IPS-NIHi7 (cell line): ENCODE measurements at regions not wholly inside any gene's neighbourhood (a gene's known extent, or its start where the extent isn't known, plus 50 kb on each side); places are given as distances from the start of the nearest gene placed in this dataset.

Experiments
- DNase-seq: peaks from one replicate; pipeline ENCODE4 v3.0.0; 2012; ENCODE audit warnings: mixed read lengths; ENCODE audit errors: extremely low spot score

DNA sequence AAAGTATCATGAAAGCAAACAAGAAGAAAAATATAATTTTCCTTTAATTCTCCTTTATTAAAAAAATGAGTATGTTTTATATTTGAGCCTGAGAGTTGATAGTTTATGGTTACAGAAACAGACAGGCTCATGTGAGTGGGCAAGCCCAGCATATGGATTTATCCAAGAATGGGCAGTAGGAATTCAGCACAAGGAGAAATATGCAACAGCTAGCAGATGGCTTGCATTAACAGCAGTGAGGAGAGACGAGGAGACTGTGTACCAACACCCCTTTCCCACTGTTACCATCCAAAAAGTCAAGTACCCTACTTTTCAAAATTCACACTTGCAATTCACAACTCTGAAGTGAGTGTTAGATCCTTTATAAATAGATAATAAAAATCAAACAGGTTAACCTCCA, 1760.2 kb upstream of the TENM3 start:
- DNase-seq = no peak

DNA sequence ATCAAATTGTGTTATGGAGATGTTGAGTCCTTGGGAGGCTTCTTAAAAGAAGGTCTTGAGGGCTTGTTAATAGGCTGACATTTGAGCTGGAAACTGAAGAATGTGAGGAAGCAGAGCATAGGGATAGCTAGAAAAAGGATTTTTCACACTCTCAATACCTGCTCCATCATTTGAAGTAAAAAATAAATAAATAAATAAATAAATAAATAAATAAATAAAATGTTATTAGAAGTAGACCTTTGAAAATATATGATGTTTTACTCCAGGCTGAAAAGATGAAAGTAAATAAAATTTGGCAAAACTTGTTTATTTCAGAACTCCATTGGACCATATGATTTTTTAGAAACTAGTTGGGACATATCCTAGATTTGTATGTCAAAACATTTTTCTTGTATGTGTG, 1757.8 kb upstream of the TENM3 start:
- no peak for DNase-seq

DNA sequence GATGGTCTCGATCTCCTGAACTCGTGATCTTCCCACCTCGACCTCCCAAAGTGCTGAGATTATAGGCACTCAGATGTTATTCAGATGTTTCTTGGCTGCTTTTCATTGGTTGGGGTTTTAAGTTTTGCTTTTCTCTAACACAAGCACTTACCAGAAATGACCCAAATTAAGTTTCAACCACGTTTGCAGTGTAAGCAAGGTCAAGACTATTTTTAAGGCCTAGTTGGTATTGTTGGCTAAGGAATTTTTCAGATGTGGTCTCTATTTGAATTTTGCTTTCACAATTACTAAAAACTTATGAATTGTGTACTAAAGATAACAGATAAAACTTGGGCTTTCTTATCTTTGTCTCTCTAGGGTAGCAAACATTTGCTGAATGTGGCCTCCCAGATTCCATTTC, 1756.9 kb upstream of the TENM3 start:
- no peak for DNase-seq

DNA sequence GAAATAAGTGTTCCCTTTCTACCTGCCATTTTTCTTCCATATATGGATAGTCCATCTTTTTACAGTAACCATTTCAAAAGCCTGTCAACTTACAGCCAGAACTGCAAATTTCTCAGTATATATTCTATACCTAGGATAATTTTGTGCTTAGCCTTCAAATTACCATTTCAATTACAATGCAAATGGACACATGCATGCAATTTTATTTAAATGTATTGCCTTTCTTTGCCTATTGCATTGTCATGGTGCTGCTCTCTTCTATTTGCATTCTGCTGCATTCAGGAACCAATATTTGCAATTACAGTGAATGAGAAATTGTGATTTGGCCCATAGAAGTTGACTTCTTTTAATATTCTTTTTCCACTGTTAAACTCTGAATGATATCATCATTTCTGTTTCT, 1753.4 kb upstream of the TENM3 start:
- DNase-seq = no peak

DNA sequence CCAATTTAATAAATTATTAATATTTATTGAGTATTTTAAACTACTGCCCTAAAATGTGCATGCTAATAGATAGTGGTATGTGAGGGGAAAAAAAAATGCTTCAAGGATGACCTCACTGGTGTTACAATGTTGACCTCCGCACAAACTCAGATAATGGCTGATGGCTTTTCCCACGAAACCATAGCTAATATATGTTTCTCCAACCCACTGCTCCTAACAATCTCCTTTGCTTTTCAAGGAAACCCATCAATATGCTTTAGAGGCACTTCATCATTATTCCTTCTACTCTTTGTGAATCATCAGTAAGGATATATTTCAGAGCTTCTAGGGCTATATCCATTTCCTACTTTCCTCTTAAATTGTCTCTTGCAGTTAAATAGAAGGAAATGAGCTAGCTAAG, 1752.0 kb upstream of the TENM3 start:
- no peak for DNase-seq

DNA sequence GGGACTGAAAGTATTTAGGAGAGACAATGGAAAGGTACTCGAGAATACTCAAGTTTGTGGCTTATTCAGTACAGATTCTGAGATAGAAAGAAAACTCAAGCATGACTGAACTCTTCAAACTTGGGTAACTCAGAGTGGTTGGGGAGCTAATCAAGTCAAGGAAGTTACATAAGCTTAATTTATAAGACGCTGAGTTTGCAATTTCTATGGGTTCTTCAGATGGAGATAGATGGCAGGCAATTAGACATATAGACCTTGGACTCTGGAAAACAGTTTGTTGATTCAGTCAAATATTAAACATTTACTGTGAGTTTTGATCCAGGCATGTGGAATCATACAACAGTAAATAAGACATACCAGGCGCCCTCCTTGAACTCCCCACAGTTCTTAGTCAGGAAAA, 1749.9 kb upstream of the TENM3 start:
- DNase-seq = no peak

DNA sequence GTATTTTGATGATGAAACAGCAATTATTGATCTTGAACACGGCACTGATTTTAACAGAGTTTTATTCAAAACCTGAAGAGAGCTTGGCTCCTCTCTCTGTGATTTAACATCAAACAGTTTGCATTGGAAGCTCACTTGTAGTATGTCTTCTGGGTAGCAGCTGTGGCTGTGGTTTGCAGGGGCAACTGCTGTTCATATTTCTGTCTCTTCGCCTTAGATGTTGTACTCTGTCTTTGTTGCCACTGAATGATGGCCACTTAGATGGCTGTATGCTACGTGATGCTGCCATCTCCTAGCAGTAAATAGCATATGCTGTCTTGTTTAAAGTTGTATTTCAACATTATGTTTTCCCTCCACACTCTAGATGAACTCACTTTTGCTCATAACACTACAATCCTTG, 1743.0 kb upstream of the TENM3 start:
- no peak for DNase-seq

DNA sequence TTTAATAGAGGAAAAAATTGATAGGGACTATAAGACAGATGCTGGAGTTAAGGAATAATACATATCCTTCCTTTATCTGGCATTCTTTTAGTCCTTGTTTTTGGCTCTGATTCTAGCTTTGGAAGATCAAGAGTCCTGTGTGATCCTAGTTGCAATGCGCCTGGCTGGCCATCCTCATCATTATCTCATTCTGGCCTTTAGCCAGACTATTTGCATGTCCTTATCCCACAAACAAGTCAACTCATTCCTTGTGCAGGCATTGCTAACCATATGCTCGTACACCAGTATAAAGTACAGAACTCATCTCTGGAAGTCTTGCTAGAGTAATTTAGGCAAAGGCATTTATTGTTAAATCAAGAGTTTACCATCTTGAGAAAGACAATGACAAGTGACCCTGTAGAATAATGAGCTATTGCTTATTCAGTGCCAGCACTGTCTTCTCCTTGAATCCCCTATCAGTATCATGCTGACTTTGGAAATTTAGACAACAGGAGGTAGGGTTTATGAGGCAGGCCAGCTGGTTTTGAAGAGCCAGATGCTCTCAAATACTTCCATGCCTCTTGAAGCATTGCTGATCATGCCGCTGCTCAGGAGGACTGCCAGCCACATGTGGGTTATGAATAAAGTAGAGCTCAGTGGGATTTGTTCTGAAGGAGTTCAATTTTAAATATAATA, 1730.3 kb upstream of the TENM3 start:
- no peak for DNase-seq

DNA sequence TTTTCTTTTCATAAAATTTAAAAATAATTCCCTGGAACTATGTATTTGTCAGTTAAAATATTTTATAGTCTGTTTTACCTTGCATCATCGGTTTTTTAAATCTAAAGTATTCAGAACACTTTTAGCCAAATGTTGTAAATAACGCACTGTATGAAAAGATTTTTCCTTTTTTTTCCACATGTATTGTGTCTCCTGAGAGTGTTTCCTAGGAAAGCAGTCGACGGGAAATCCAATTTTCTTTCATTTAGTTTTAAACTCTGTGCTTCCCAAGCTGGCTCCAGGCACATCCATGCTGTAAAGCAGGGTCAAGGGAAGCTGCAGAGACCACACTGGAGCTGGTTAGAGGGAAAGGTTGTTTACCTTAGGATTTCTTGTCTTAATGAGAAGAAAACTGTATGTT, 1724.3 kb upstream of the TENM3 start:
- DNase-seq = no peak

DNA sequence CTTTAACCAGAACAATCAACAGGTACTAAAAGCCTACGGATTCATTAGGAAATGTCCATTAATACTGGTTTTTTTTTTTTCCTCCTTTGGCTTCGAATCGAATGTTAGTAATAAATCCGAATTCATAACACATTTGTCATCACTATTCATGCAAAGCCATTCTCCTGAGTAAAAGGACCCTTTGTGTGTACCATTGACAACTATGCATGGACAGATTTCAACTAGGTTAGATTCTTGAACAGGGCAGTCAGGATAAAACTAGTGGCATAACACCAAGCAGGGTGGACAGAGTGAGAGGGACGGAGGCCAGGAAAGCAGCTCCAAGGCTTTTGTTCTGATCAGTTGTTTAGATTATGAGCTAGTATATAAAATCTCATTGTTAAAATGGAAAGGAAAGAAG, 1722.0 kb upstream of the TENM3 start:
- DNase-seq = no peak

DNA sequence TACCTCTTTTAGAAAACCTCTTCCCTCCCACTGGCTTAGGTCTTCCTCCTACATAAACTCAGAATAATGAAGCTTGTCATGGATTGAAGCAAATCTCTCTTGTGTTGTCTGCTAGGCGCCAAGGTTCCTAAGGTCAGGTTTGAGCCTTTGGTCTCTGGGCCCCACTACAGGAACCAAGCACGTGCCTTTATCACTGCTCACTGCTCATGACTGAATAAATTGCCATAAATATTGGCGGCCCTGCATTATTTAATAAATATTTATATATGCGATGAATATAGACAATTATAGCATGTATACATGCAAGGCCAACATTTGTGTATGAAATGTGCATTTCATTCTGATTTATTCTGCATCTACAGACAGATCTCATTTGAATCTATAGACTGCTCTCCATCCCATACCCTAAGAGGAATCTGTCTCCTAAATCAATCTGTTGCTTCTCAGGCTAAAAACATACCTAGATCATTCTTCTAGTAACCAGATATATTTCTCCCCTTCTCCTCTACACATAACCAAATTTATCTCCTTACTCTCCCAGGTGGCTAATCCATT, 1717.6 kb upstream of the TENM3 start:
- no peak for DNase-seq

DNA sequence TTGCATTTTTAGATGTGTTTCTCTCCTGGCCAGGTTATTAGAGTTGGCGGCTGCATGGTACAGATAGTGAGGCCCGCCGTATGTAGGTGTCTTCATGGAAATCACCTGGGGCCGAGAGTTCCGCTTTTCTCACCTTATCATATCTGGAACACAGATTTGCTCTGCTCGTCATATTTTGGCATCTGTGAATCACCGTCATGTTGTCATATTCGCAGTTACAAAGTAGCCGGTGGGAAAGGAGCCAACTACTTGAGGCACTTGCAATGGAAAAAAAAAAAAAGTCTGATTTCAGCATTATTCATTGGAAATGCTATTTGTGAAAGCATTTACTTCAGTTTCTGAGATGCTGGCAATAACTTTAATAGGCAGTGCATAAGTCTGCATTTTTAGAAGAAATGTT, 1715.2 kb upstream of the TENM3 start:
- no peak for DNase-seq

DNA sequence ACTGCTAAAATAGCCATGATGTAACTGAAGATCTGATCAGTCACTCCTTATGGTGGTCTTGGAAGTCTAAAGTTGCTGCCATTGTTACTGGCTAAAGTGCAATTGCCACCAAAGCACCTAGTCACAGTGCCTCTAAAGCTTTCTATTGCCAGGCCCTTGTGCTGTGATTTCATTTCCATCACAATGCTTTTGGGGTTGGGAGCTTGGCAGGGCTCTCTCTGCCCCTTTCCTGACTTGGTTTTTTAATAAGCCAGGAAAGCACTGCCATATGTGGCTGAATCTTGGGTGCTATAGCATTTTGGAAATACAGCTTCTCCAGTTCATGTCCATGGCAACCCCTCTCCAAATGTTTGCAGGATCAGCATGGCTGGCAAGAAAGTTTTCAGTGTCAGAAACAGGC, 1712.4 kb upstream of the TENM3 start:
- DNase-seq = no peak

DNA sequence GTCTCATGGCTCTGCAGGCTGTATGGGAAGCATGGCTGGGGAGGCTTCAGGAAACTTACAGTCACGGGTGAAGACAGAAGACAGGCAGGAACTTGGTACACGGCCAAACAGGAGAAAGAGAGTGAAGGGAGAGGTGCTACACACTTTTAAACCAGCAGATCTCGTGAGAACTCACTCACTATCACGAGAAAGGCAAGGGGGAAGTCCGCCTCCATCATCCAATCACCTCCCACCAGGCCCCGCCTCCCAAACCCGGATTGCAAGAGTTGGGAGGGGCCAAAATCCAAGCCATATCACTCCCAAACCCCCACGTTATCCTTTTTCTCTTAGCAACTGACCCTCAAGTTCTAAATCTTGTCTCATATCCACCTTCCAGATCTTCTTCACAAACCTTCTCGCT, 1710.5 kb upstream of the TENM3 start:
- DNase-seq = no peak

DNA sequence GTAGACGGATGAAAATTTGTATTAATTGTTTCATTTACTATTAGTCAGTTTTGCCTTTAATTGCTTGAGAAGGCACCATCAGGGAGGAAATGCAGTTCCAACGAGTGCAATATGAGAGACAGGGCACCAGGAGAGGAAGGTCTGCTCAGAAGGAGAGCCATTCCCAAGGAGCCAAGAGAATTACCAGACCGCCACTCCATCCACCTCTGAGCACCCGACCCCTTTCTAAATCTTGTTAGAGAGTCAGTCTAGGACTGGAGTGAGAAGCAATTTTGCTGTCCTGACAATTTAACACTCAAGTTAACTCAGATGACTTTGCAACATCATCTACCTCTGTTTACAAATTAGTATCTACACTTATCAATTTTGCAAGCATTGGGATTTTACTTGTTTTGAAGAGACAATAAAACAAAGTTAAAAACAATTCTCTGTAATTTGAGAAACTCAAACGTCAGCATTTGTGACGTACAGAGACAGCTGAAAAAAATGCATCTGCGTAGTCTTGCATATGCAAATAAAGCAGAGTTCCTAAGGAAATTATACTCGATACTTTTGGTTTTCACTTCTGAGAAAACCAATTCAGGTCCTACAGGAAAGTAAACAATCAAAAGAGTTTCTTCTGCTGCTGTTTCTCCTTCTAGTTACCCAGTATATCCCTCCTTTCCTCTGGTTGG, 1704.7 kb upstream of the TENM3 start:
- no peak for DNase-seq

DNA sequence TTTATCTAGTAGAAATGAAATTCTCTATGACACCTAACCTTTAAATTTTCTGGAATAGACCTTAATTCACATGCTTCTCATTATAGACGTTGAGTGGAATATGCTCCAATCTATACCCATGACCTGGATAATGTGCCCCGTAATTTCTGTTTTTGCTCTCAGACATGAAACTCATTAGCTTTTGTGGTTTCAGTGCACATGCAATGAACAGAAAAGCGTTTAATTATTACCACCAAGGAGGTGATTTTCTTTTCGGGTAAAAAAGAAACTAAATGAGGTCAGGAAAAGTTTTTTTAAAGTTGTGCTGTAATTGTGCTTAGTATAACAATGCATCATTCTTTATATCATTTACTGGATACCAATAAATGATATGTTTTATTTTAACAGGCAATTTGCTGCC, 1703.9 kb upstream of the TENM3 start:
- no peak for DNase-seq

DNA sequence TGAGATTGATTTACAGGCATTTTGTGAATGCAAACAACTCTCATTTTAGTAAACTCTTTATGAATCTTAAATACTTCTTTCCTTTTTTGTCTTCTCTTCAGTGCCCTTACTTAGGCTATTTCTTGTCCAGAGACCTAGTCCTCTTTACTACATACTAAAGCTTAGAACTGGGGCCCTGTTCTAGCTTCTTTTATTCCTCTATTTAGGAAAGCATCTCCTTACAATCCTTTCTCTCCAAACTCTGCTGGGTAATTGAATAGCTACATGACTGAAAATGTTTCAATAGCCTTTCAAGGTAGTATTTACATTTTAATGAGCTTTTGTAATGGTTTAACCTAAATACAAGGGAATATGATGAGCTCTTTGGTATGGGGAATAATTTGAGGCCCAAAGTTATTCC, 1701.5 kb upstream of the TENM3 start:
- no peak for DNase-seq

DNA sequence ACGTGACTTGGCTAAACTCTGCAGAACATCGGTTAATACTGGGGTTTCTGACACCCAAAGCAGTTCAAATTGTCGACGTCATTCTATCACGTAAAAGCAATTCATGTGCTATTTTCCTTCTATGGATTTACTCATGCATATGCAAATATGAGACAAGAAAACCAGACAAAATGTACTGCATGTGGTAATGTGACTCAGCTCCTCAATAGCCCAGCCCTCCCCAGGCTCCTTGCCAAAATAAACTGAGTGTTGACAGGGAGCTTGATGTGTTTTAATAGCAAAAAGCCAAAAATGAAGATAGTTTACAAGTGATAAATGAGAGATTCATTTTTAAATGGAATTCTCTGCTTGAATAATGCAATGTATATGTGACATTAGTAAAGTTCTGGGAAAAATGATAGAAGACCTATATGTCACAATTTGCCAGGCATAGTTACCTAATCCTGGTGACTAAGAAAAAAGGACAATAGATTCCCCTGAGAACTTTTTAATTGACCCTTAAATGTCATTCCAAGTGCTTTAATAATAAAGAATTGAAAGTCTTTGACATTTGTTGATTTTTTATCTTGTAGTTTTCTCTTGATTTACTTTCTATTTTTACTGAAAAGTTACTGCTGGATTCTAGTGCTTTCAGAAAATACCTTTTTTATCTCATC, 1700.6 kb upstream of the TENM3 start:
- no peak for DNase-seq

DNA sequence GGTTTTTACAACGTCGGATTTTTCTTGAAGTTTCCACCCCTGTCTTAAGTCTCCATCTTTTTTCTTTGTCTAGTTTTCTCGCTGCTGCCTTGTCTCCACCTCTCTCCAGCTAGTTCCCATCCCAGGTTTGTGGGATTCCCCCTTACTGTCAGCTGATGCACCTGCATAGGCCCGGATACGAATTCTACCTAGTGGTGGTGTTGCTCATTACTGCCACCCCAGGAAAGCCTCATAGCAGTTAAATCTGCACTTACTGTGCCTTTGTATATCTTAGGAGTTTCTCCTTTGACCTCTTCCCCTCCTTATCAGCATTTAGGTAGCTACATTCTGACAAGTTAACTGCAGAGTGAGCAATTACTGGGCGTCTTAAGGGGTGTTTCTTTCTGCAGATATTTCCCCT, 1693.1 kb upstream of the TENM3 start:
- no peak for DNase-seq

DNA sequence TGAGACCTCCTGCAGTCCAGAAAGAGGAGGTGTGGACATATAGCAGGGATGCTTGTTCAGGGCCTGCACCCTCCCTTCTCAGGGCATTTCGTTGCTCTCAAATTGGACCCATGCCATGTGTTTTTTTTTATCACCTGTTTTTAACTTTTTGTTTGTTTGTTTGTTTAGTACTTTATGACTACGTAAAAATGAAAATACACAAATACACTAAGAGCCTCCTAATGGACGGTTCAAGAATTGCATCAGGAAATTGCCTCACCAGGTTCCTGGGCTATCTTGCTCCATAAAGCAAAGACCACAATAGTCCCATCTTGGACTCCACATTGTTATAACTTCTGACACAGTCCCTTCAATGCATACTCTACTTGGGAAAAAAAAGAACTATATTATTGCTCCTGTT, 1685.9 kb upstream of the TENM3 start:
- DNase-seq = peak; percentile 24

DNA sequence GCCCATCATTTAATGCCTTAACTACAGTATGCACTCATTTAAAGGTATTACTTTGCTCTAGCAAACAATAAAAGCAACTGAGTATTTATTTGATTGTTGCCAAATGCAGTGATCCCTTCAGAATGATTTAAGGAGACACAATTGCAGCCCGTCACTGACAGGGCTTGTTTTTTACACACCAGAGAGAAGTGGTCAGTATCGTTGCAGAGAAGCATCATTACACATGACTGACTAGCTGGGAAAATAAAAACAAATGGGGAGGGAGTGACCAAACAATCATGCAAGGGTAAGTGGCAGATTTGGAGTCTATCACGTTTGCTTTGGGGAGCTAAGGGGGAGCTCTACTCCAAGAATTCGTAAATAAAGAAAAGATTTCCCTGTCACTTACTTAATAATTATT, 1685.3 kb upstream of the TENM3 start:
- DNase-seq = no peak

DNA sequence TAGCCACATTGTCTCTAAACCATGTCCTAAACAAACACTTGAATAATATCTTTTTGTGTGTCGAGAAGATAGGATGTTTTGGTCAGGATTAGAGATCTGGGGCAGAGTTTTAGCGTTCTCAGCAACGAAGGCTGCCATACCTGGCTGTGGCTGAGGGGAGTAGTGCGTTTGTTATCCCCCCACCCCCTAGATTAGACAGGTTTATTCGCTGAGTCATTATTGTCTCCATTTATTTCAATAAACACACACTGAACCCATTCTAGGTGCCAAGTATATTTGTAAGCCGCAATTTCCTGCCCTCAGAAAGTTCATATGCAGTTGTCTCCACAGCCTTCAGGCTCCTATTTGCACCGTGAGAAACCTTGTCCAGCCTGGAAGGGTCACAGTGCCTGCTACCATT, 1684.8 kb upstream of the TENM3 start:
- no peak for DNase-seq

DNA sequence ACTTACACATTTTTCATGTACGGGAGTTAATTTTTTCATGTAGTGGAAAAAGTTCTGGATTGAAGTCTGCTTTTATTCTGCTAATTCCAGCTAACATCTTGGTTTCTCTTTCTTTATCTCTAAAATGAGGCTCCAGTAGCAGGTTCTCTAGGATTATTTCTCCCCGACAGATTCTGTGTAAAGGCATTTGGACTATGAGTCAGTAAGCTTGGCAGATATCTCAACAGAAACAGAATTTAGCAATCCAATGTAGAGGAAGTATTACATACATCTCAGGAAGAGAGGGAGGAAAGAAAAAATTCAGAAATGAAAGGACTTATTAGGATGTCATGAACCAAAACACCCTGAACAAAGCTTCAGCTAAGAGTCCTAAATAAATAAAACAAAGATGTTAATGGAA, 1682.3 kb upstream of the TENM3 start:
- no peak for DNase-seq
